ENCODE measurements at regions not wholly inside any gene's neighbourhood (a gene's known extent, or its start where the extent isn't known, plus 50 kb on each side); places are given as distances from the start of the nearest gene placed in this dataset.

DNA sequence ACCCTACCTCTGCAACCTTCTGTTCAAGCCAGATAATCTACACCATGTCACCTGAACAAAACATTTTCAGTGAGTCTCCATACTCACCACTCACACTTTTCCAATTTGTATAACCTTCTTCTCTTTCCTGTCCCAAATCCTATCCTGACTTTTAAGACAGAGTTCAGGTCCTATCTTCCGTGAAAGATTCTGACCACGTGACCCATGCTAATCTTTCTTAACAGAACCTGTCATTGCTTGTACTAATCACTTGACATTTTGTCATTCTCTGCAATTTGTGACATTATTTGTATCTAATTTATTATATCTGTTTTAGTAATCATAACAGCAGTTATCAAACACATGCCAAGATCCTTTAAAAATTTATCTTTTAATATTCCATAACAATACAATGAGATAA lies 132.5 kb upstream of the PRLR start:
- ChIA-PET RAD21 (ENCODE audit: low non-redundant PET in 1 of 2, low total read pairs in 2 of 2, uncharacterized antibody in 2 of 2, unreplicated experiment in 2 of 2) (no interaction called here), CTCF (no interaction called here), POLR2A (no interaction called here)
- peaks cover 8% of the 10 kb centered on the region for H3K27me3 ChIP-seq (ENCODE audit: insufficient read depth, low read length)
- DNase-seq (ENCODE audit: low read depth, low spot score) = no peak
- H3K4me3 ChIP-seq (replicated peaks in 1 of 2; ENCODE audit: low read depth in 1 of 2, low read length in 2 of 2) = no peak overlapping the region
- no peaks in the 10 kb centered on the region for H3K9me2 ChIP-seq (ENCODE audit: insufficient read depth)
- H3K27ac ChIP-seq (ENCODE audit: low read depth, low read length) = no peak overlapping the region
- H3K4me1 ChIP-seq (ENCODE audit: control insufficient read depth in 1 of 2, insufficient read depth in 2 of 2, low read length in 2 of 2) = no peaks in the 10 kb centered on the region
- H3K79me2 ChIP-seq (ENCODE audit: insufficient read depth, low read length) = no peaks in the 10 kb centered on the region
- intact Hi-C loops (cut with micrococcal nuclease) = no loop called here
- H3K9ac ChIP-seq (ENCODE audit: low read length) = no peak overlapping the region
- no TSS peak for BruUV-seq (replicated peaks)
- no peak for ATAC-seq
- no peak overlapping the region for H2AFZ ChIP-seq (ENCODE audit: low read depth, low read length, poor library complexity, severe bottlenecking)
- TF ChIP-seq CBX3 (IDR thresholded peaks at IDR 0.05; ENCODE audit: low read depth) = no peak
- TF ChIP-seq TCF7L2 (IDR thresholded peaks at IDR 0.05; ENCODE audit: borderline replicate concordance, extremely low read depth, insufficient read depth, insufficient read length) = no peak
- TF ChIP-seq ATF3 (IDR thresholded peaks at IDR 0.05) = no peak
- TF ChIP-seq EGR1 (IDR thresholded peaks at IDR 0.05; ENCODE audit: low read depth) = no peak
- no peak for TF ChIP-seq CEBPB (IDR thresholded peaks at IDR 0.05; ENCODE audit: low read depth)
- TF ChIP-seq, protein P1, sequence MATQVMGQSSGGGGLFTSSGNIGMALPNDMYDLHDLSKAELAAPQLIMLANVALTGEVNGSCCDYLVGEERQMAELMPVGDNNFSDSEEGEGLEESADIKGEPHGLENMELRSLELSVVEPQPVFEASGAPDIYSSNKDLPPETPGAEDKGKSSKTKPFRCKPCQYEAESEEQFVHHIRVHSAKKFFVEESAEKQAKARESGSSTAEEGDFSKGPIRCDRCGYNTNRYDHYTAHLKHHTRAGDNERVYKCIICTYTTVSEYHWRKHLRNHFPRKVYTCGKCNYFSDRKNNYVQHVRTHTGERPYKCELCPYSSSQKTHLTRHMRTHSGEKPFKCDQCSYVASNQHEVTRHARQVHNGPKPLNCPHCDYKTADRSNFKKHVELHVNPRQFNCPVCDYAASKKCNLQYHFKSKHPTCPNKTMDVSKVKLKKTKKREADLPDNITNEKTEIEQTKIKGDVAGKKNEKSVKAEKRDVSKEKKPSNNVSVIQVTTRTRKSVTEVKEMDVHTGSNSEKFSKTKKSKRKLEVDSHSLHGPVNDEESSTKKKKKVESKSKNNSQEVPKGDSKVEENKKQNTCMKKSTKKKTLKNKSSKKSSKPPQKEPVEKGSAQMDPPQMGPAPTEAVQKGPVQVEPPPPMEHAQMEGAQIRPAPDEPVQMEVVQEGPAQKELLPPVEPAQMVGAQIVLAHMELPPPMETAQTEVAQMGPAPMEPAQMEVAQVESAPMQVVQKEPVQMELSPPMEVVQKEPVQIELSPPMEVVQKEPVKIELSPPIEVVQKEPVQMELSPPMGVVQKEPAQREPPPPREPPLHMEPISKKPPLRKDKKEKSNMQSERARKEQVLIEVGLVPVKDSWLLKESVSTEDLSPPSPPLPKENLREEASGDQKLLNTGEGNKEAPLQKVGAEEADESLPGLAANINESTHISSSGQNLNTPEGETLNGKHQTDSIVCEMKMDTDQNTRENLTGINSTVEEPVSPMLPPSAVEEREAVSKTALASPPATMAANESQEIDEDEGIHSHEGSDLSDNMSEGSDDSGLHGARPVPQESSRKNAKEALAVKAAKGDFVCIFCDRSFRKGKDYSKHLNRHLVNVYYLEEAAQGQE (IDR thresholded peaks at IDR 0.05; ENCODE audit: low read depth) = no peak
- no peak for TF ChIP-seq RAD21 (IDR thresholded peaks at IDR 0.05; ENCODE audit: low read depth)
- no peak for TF ChIP-seq JUND (IDR thresholded peaks at IDR 0.05)
- no peak for TF ChIP-seq YY1 (IDR thresholded peaks at IDR 0.05; ENCODE audit: extremely low read depth, insufficient replicate concordance, low read depth, low read length)
- TF ChIP-seq POLR2A (IDR thresholded peaks at IDR 0.05; ENCODE audit: borderline replicate concordance, extremely low read depth, insufficient read depth, insufficient read length) = no peak
- TF ChIP-seq, protein P2, sequence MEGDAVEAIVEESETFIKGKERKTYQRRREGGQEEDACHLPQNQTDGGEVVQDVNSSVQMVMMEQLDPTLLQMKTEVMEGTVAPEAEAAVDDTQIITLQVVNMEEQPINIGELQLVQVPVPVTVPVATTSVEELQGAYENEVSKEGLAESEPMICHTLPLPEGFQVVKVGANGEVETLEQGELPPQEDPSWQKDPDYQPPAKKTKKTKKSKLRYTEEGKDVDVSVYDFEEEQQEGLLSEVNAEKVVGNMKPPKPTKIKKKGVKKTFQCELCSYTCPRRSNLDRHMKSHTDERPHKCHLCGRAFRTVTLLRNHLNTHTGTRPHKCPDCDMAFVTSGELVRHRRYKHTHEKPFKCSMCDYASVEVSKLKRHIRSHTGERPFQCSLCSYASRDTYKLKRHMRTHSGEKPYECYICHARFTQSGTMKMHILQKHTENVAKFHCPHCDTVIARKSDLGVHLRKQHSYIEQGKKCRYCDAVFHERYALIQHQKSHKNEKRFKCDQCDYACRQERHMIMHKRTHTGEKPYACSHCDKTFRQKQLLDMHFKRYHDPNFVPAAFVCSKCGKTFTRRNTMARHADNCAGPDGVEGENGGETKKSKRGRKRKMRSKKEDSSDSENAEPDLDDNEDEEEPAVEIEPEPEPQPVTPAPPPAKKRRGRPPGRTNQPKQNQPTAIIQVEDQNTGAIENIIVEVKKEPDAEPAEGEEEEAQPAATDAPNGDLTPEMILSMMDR (IDR thresholded peaks at IDR 0.05 in 2 of 3, conservative IDR thresholded peaks at IDR 0.05 in 1 of 3; ENCODE audit: borderline replicate concordance in 1 of 3, insufficient read depth in 1 of 3, low read depth in 2 of 3, low read length in 2 of 3) = no peak
- TF ChIP-seq ZNF274 (IDR thresholded peaks at IDR 0.05; ENCODE audit: low read depth, low read length) = no peak
- no peak for TF ChIP-seq SRF (IDR thresholded peaks at IDR 0.05; ENCODE audit: low read depth)
- no peak for TF ChIP-seq FOSL1 (IDR thresholded peaks at IDR 0.05; ENCODE audit: low read depth)
- H3K36me3 ChIP-seq (ENCODE audit: control insufficient read depth in 1 of 2, insufficient read depth in 2 of 2, low read length in 2 of 2) = no peaks in the 10 kb centered on the region
- H4K20me1 ChIP-seq (ENCODE audit: insufficient read depth) = no peaks in the 10 kb centered on the region
- H3K9me3 ChIP-seq (ENCODE audit: control insufficient read depth in 1 of 2, insufficient read depth in 1 of 2, low read depth in 1 of 2, low read length in 2 of 2) = no peaks in the 10 kb centered on the region
- no peak overlapping the region for H3K4me2 ChIP-seq (ENCODE audit: low read length)

Data from HCT116 (cell line).